Right lobe of liver (tissue), 4 donors: ENCODE measurements at regions not wholly inside any gene's neighbourhood (a gene's known extent, or its start where the extent isn't known, plus 50 kb on each side); places are given as distances from the start of the nearest gene placed in this dataset.

ENCODE experiments used
- POLR2A ChIP-seq: fragments of 450-650 bp; IDR thresholded peaks from one replicate; pipeline ENCODE4 v1.6.1; 2017; ENCODE audit warnings: antibody characterized with exemption, mild to moderate bottlenecking
- TF ChIP-seq, protein P1 (sequence below), 4 donors: fragments of 200-600 bp in 3 of 4; fragments of 450-650 bp in 1 of 4; IDR thresholded peaks; one replicate each; pipeline versions ENCODE4 v1.5.1 to v1.8.0; 2016 to 2022; ENCODE audit warnings: antibody characterized with exemption in 4 of 4, mild to moderate bottlenecking in 2 of 4
- donor health status: DM: no; HTN: no; CAD: no.
- donor health status: DM: no; HTN: no; CAD: no.
- donor health status: DM: no; HTN: yes; CAD: no.

DNA sequence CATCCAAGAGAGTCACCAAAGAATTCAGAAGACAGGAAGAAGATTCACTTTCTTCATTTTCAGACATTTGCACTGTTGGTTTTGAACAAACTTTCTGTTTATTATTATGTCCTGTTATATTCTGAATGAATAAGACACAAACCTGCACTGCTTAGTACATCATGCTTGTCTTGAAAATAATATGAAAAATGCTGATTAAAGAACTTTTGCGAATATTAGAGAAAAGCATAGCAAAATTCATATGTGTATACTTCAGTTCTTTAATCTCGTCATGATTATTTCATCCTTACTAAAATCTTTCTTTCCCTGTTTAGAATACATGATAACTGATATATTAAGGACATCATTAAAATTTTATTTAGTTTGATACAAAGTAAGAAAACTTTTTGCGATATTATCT is 504.1 kb downstream of the POM121L12 start:
- no peak for TF ChIP-seq POLR2A
- TF ChIP-seq, protein P1, sequence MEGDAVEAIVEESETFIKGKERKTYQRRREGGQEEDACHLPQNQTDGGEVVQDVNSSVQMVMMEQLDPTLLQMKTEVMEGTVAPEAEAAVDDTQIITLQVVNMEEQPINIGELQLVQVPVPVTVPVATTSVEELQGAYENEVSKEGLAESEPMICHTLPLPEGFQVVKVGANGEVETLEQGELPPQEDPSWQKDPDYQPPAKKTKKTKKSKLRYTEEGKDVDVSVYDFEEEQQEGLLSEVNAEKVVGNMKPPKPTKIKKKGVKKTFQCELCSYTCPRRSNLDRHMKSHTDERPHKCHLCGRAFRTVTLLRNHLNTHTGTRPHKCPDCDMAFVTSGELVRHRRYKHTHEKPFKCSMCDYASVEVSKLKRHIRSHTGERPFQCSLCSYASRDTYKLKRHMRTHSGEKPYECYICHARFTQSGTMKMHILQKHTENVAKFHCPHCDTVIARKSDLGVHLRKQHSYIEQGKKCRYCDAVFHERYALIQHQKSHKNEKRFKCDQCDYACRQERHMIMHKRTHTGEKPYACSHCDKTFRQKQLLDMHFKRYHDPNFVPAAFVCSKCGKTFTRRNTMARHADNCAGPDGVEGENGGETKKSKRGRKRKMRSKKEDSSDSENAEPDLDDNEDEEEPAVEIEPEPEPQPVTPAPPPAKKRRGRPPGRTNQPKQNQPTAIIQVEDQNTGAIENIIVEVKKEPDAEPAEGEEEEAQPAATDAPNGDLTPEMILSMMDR (IDR thresholded peaks at IDR 0.05) = no peak
